NCI-H1694 treated with DMSO at 0.1 percent for 48 hours (cell line): ENCODE measurements at regions not wholly inside any gene's neighbourhood (a gene's known extent, or its start where the extent isn't known, plus 50 kb on each side); places are given as distances from the start of the nearest gene placed in this dataset.

ENCODE experiments used
- DNase-seq: peaks from one replicate; lab custom pipeline; 2025; lab: John Stamatoyannopoulos, UW

GRCh38 chr12:116458492-116458891 lies 100.7 kb upstream of the MAP1LC3B2 start:
- no peak for DNase-seq

GRCh38 chr12:116459011-116459875 lies 99.9 kb upstream of the MAP1LC3B2 start:
- DNase-seq: no peak

DNA sequence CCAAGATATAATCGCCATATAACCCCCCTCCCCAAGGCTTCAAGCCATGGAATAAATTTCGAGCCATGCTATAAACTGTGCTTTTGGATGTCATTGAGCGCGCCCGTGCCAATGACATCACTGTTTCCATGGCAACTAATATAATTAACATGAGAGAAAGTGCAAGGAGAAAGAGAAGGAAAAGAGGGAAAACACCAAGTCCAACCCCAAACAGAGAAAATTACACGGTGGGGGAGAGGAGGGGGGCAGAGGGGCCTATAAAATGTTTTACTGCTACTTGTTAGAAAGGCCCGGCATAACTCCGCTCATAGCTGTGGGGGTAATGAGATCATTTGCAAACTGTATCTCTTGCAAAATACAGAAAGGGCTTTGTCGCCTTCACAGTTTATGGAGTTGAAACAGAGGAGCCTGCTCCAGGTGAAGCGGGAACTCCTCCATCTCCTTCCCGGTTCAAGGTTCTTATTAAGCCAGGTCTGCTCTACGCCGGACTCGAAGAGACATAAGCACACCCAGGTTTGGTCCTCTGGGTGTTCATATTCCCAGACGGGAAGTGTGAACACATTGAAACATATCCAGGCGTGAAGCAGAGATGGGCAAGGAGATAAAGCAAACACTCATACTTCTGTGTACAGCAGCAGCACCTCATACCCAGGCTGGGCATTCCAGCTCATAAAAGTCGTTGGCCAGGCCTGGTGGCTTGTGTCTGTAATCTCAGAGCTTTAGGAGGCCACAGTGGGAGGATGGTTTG lies 99.1 kb upstream of the MAP1LC3B2 start:
- DNase-seq: no peak

DNA sequence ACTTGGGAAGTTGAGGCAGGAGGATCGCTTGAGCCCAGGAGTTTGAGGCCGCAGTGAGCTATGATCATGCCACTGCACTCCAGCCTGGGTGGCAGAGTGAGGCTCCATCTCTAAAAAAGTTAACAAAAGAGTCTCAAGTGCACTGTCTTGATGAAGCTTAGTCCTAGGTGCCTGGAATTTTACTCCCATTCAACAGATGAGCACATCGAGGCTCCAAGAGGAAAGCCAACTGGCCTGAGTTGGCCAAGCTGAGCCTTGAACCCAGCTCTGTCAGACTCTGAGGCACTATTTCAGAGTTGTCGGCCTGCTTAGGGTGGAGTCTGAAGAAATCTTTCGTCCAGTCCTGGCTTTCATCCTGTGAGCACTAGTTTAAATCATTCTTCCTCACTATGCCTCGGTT lies 98.1 kb upstream of the MAP1LC3B2 start:
- no peak for DNase-seq

- no peak for DNase-seq
These were observed 95.8 kb upstream of the MAP1LC3B2 start for GRCh38 chr12:116463366-116463765.

GRCh38 chr12:116465407-116465806 lies 93.8 kb upstream of the MAP1LC3B2 start:
- DNase-seq: no peak

- no peak for DNase-seq
These were observed 93.3 kb upstream of the MAP1LC3B2 start for GRCh38 chr12:116465856-116466255.

DNA sequence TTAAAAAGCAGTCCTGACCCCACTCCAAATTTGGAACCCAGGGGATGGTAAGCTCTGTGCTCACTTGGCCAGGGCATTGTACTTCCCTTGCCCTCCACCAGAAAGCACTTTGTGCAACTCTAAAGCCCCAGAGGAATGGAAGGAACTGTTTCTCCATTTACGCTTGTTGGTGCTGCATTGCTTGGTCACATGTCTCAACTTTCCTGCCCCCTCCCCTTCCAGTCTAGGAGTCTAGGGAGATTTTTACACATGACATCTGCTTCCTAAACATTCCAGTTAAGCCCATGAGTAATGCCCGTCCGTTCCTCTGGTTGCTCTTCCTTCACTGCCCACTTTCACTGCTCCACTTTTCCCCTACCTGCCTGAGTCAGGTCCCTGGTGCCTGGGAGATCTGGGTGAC lies 92.6 kb upstream of the MAP1LC3B2 start:
- DNase-seq: no peak

GRCh38 chr12:116469344-116469743 lies 89.8 kb upstream of the MAP1LC3B2 start:
- no peak for DNase-seq

GRCh38 chr12:116471544-116471943 lies 87.6 kb upstream of the MAP1LC3B2 start:
- DNase-seq: no peak

GRCh38 chr12:116472193-116472592 lies 87.0 kb upstream of the MAP1LC3B2 start:
- no peak for DNase-seq

DNA sequence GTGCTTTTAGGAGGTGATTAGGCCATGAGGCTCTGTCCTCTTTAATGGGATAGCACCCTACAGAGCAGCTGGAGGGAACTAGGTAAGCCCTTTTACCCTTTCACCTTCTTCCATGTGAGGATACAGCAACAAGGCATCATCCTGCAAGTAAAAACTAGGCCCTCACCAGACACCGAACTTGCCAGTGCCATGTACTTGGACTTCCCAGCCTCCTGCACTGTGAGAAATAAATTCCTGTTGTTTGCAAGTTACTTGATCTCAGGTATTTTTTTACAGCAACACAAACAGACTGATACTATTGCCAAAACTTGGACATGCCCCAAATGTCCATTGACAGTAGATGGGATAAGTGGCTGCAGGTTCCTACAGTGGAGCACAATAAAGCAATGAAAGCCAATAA lies 85.8 kb upstream of the MAP1LC3B2 start:
- DNase-seq: no peak

DNA sequence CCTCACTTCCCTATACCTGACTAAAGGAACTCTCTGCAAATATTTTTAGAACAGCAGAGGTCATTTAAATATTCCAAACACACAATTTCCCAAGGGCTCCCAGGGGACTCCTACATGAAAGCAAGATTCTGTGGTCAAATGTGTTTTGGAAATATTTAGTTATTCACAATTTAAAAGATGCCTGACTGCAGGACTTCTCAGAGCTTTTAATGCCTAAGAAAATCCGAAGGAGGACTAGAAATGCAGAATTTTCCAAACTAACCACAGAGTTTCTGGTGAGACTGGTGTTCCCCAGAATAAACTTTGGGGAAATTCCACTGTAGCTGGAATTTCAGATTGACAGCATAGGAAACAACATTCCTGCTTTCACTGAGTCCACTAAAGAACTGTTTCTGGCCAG lies 84.8 kb upstream of the MAP1LC3B2 start:
- DNase-seq: no peak

DNA sequence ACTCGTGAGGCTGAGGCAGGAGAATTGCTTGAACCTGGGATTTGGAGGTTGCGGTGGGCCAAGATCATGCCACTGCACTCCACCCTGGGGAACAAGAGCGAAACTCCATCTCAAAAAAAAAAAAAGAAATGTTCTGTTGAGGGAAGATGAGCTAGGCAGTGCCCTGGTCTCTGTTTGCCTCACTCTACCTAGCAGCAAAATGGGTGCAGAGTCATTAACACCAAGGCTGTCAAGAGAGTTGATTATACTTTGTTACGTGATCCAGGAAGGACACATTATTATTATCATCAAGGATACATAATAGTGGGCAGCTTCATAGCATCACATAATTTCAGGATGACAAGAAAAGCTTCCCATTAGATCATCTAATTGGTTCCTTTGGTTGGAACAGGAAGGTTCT lies 84.3 kb upstream of the MAP1LC3B2 start:
- no peak for DNase-seq

- no peak for DNase-seq
These were observed 82.9 kb upstream of the MAP1LC3B2 start for GRCh38 chr12:116476227-116476822.

- no peak for DNase-seq
These were observed 80.9 kb upstream of the MAP1LC3B2 start for GRCh38 chr12:116478243-116478773.

DNA sequence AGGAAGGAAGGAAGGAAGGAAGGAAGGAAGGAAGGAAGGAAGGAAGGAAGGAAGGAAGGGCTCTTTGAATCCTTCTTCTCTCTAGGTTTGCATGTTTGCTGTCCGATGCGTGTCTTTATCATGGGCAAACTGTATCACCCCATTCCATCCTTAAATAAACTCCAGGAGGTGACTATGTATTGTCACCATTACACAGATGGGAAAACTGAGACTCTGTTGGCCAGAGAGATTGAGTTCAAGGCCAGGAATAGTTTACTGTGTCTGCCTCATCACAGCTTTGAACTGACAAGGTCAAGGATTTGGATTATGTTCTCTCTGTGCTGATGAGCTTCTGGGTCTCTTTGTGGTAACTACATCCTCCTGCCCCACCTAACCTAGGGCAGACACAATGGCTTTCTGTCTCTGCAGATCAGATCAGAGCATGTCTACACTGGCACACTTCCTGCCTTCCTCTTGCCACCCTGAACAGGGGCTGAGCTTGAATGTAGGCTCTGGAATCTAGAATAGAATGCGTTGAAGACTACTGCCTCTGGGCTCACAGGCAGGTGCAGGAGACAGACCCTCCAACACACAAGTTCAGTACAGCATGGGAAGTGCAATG lies 78.9 kb upstream of the MAP1LC3B2 start:
- no peak for DNase-seq

DNA sequence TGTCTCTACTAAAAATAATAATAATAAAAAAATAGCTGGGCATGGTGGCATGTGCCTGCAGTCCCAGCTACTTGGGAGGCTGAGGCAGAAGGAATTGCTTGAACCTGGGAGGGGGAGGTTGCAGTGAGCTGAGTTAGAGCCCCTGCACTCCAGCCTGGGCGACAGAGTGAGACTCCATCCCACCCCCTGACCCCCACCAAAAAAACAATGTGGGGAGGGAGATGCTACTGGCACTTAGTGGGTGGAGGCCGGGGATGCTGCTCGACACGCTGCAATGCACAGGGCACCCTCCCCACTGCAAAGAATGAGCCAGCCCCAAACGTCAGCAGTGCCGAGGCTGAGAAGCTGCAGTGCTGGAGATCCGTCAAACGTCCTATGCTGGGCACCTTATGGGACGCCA lies 77.5 kb upstream of the MAP1LC3B2 start:
- no peak for DNase-seq

DNA sequence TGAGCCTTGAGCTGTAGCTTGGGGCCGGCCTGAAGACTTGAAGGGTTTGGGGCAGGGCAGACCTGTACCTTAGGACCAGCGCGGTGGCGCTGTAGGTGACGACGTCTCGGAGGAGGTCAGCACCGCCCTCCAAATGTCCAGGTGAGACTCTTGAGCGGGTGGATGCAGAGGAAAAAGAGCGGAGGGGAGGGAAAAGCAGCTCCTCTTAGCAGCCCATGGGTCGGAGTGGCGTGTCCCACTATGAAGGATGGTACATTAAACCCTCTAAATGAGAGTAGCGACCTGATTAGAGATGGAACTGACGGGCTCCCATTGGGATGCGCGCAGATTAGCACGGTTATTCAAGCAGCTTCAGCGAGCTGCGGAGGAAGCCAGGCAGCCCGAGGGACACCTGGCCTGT lies 77.0 kb upstream of the MAP1LC3B2 start:
- no peak for DNase-seq

GRCh38 chr12:116482859-116483258 lies 76.3 kb upstream of the MAP1LC3B2 start:
- no peak for DNase-seq

GRCh38 chr12:116483959-116484750 lies 75.0 kb upstream of the MAP1LC3B2 start:
- no peak for DNase-seq
